ENCODE measurements at regions not wholly inside any gene's neighbourhood (a gene's known extent, or its start where the extent isn't known, plus 50 kb on each side); places are given as distances from the start of the nearest gene placed in this dataset.
"Not testable (repeated sequence)": the region's sequence is repeated elsewhere in the genome, so short reads cannot be mapped to it uniquely, and the experiment has no call there.

- H3K4me1 Mint-ChIP-seq: peaks cover 9% of the 10 kb centered on the region
- no peak for DNase-seq
Measured at GRCh38 chr7:138395763-138396162, 64.3 kb upstream of the TRIM24 start.

GRCh38 chr7:138396251-138397070 is 63.6 kb upstream of the TRIM24 start:
- WGBS, 2 experiments (ENCODE audit: insufficient coverage in 1 of 2, insufficient read length in 1 of 2): 88 to 100% methylated on average over 1 to 3 of the region's 3 CpGs
- H3K9me3 ChIP-seq (ENCODE audit: control insufficient read depth, low read length): peaks cover 9% of the 10 kb centered on the region
- H3K27ac ChIP-seq (ENCODE audit: low read depth, low read length): no peak overlapping the region
- peaks cover 5% of the 10 kb centered on the region for H3K4me1 ChIP-seq (ENCODE audit: control insufficient read depth, insufficient read depth, low read length)
- H3K4me3 ChIP-seq (ENCODE audit: low read length): no peak overlapping the region
- Mint-ChIP-seq H3K4me3 (no peak overlapping the region), H3K9me3 (peaks cover 27% of the 10 kb centered on the region), H3K36me3 (ENCODE audit: low read depth) (peaks cover 3% of the 10 kb centered on the region), H3K27me3 (ENCODE audit: insufficient read depth) (no peaks in the 10 kb centered on the region), H3K4me1 (peaks cover 9% of the 10 kb centered on the region), H3K27ac (peak overlapping the region; percentile 80)
- no peak overlapping the region for H3K9ac ChIP-seq (ENCODE audit: extremely low read depth, low read length, poor library complexity, severe bottlenecking)
- DNase-seq: peak; percentile 70
- H3K36me3 ChIP-seq (ENCODE audit: control insufficient read depth, insufficient read depth, low read length): no peaks in the 10 kb centered on the region
- H3K27me3 ChIP-seq (ENCODE audit: control insufficient read depth, insufficient read depth, low read length, poor library complexity, severe bottlenecking): no peaks in the 10 kb centered on the region
- TF ChIP-seq CTCF (conservative IDR thresholded peaks at IDR 0.05): no peak

More at GRCh38 chr7:138395763-138396162, 64.3 kb upstream of the TRIM24 start:
- no peak overlapping the region for H3K27ac ChIP-seq (ENCODE audit: low read depth, low read length)
- Mint-ChIP-seq H3K27ac (no peak overlapping the region), H3K27me3 (ENCODE audit: insufficient read depth) (no peaks in the 10 kb centered on the region), H3K4me3 (no peak overlapping the region), H3K9me3 (peaks cover 27% of the 10 kb centered on the region), H3K36me3 (ENCODE audit: low read depth) (peaks cover 3% of the 10 kb centered on the region)
- H3K4me1 ChIP-seq (ENCODE audit: control insufficient read depth, insufficient read depth, low read length): peaks cover 5% of the 10 kb centered on the region
- no peak overlapping the region for H3K9ac ChIP-seq (ENCODE audit: extremely low read depth, low read length, poor library complexity, severe bottlenecking)
- no peak for TF ChIP-seq CTCF (conservative IDR thresholded peaks at IDR 0.05)
- 85% methylated on average over 2 of the region's 3 CpGs; no CpG with 5 or more reads in 1 of the 2 experiments for WGBS, 2 experiments (ENCODE audit: insufficient coverage in 1 of 2, insufficient read length in 1 of 2)
- H3K9me3 ChIP-seq (ENCODE audit: control insufficient read depth, low read length): peaks cover 9% of the 10 kb centered on the region
- H3K4me3 ChIP-seq (ENCODE audit: low read length): no peak overlapping the region
- H3K36me3 ChIP-seq (ENCODE audit: control insufficient read depth, insufficient read depth, low read length): no peaks in the 10 kb centered on the region
- H3K27me3 ChIP-seq (ENCODE audit: control insufficient read depth, insufficient read depth, low read length, poor library complexity, severe bottlenecking): no peaks in the 10 kb centered on the region

GRCh38 chr7:138397071-138397433 is 63.0 kb upstream of the TRIM24 start:
- H3K4me3 ChIP-seq (ENCODE audit: low read length); H3K27ac Mint-ChIP-seq; H3K36me3 ChIP-seq (ENCODE audit: control insufficient read depth, insufficient read depth, low read length); H3K4me1 ChIP-seq (ENCODE audit: control insufficient read depth, insufficient read depth, low read length); H3K9me3 ChIP-seq (ENCODE audit: control insufficient read depth, low read length); H3K27me3 ChIP-seq (ENCODE audit: control insufficient read depth, insufficient read depth, low read length, poor library complexity, severe bottlenecking); H3K36me3 Mint-ChIP-seq (ENCODE audit: low read depth); DNase-seq; H3K27ac ChIP-seq (ENCODE audit: low read depth, low read length); H3K27me3 Mint-ChIP-seq (ENCODE audit: insufficient read depth); H3K4me3 Mint-ChIP-seq; H3K9ac ChIP-seq (ENCODE audit: extremely low read depth, low read length, poor library complexity, severe bottlenecking); H3K4me1 Mint-ChIP-seq: not testable (repeated sequence)
- H3K9me3 Mint-ChIP-seq: peaks cover 27% of the 10 kb centered on the region
- 89 to 98% methylated on average over 2 to 3 of the region's 3 CpGs for WGBS, 2 experiments (ENCODE audit: insufficient coverage in 1 of 2, insufficient read length in 1 of 2)

Measured in endodermal cell (in vitro differentiated cells).